Putamen (tissue), 1 donor: ENCODE measurements at regions not wholly inside any gene's neighbourhood (a gene's known extent, or its start where the extent isn't known, plus 50 kb on each side); places are given as distances from the start of the nearest gene placed in this dataset.
A peak's percentile ranks its signal among the peaks of the same experiment; 100 is the strongest.

Experiments
- DNase-seq: peaks from one replicate; pipeline ENCODE4 v3.0.0-alpha.2; 2016; ENCODE audit warnings: low spot score

GRCh38 chr10:64505501-64505900 is 984.3 kb downstream of the REEP3 start:
- no peak for DNase-seq

DNA sequence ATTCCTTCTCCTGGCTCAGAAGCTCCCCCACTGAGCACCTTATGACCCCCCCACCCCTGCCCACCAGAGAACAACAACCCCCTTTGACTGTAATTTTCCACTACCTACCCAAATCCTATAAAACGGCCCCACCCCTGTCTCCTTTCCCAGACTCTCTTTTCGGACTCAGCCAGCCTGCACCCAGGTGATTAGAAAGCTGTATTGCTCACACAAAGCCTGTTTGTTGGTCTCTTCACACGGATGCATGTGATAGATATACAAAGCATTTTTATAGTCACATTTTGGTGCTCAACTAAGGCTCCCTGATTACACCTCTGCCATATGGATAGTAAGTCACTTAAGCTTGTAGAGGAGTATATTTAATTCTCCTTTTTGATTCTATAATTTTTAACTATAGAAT is 985.8 kb downstream of the REEP3 start:
- DNase-seq = no peak

DNA sequence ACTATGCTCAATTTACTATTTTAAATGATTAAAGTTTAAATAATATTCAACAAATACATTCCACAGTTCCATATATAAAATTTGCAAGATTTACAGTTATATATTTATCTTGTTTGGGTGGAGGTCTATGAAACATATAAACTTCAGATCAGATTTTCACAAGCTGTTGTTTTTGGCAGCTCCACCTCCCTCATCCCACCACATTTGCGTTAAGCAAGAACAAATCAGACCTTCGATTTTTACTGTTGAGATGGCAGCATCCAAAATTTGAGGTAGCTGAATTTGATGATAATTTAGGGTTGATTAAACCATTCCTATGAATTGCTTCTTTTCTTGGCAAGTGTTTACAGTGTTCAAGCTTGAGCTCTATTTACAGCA is 986.4 kb downstream of the REEP3 start:
- DNase-seq = no peak

DNA sequence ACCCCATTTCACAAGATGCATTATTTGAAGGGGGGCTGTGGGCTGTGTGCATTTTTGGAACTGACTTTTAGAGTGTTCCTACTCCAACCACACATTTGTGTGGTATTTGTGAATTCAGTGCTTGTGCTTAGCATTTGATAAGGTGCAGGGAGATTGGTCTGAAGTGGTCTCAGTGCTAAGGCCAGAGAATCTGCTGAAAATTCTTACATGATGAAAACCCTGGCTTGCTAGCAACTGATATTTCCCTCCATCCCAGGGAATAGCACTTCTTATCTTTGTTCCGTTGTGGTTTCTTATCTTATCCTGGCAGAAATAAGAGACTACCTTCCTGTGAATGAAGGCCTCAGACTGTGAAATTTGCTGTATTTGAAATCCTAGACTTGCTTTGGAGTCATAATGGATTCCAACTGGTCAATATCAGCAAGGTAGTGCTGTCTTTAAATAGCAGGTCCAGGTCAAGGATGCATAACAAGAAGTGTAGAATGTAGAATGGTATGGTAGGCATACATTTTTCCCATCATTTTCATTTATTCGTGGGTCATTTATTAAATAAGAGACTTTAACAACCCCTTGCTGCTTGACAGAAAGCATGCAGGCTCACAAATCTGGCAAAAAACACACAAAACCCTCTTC is 986.9 kb downstream of the REEP3 start:
- DNase-seq = no peak

DNA sequence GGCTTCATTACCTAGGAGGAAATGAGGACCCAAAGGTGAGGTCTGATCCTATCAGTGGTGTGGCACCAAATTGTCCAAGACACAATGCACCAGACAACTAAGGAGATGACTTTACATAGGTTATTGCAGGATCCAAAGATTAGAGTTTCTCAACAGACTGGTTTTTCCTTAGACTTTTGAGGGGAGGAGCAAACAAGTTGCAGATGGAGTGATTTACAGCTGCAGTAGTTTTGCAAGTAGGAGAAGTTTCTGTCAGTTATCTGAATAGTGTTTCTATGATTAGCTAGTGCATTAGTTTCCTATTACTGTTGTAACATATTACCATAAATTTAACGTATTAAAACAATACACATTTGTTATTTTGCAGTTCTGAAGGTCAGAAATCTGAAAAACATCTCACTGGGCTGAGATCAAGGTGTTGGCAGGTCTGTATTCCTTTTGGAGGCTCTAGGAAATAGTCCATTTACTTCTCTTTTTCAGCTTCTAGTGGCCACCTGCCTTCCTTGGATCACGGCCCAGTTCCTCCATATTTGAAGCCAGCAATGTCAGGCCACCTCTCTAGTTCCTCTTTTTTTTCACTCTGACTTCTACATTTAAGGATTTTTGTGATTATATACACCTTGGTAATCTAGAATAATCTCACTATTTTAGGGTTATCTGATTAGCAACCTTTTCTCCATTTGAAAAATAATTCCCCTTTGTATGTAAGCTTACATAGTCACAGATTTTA is 994.9 kb downstream of the REEP3 start:
- DNase-seq = no peak

DNA sequence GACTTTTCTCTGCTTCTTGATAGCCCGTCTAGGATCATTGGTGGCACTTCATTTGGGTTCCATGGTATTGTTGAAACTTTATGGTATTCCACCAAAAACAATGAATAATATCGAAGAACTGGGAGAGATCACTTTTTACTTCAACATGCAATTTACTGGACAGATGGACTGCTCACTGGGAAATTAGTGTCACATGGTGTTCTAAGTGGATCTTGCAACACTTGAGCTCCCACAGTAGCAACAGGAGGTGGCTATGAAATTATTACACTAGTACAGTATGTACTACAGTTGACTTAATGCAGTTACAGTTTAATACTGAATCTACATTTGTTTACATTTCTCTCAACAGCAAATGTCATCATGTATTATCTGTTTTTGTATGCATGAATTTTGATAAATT is 997.3 kb downstream of the REEP3 start:
- DNase-seq = no peak

DNA sequence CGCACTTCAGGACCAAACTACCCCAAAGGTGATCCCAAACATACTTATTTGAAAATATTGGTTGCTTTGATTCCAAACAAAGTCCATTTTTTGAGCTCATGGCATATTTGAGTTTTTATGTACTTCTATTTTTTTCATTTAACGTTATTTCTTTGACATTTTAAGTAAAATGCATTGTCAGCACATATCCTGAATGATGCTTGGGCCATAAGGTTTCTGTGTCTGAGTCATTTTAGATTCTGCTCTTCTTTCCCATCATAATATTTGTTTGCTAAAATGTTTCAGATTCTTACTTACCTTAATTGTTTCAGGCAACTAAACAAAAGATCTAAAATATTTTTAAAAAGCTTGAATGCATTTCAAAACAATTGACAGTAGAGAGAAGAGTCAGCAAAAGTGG is 998.2 kb downstream of the REEP3 start:
- DNase-seq = no peak

DNA sequence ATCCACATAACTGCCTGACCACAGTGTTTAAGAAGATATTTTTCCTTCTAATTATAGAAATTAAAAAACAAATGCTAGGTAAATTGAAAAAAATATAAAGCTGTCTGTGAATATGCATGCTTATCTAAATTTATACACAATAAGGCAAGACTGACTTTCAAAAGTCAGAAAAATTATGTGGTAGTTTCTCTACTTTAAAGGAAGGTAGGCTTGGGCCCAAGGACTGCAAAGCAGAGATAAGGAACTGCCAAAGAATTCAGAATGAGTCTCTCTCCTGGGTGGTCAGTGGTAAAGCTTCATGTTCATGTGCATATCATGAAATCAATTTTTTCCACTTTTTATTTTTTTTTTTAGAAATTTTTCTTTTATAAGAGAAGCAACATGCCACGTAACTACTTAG is 998.6 kb downstream of the REEP3 start:
- DNase-seq = no peak

DNA sequence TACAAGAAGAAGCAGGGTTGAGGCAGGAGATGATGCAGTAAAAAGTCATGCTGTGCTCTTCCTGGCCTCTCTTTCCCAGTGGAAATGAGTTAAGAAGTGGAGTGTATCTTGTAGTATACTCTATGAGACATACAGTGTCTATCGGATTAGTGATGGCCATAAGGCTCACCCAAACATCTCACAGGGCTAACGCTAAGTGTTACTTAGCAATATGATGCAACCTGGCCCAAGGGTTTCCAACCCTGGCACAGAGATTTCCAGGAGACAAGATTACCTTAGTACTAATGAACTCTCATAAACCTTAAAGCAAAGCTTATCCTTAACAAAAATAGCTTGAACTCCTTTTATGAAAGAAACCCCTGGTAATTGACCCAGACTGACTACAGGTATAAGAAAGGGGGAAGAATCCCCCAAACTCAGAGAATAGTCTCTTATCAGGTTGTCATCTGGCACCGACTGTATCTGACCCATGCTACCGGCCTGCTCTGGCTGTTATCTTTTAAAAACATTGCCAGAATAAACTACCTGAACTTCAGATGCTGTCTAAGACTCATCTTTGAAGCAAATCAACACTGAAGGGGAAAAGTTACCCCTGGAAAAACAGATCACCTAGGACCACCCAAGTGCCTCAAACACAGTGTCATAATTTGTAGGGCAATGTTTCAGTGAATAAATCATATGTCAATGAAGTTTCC is 1002.0 kb downstream of the REEP3 start:
- no peak for DNase-seq

DNA sequence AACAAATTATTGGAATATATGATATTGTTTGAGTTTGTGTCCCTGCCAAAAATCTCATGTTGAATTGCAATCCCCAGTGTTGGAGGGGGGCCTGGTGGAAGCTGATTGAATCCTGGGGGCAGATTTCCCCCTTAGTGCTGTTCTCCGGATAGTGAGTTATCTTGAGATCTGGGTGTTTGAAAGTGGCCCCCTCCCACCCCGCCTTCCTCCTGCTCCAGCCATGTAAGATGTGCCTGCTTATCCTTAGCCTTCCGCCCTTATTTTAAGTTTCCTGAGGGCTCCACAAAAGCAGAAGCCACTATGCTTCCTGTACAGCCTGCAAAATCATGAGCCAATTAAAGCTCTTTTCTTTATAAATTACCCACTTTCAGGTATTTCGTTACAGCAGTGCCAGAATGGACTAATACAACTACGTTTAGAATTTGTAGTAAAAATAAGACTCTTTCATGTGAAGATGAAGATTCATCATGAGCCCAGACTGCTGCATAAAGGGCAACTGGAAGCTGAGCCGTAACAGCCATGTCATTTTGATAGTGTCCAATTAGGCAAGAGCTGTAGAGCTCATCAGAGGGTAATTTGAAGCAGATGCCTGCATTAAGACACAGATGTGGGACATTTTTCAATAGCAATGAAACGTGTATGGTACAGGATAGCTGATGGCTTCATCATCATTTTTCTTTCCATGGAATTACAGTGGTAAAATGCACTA is 1007.2 kb downstream of the REEP3 start:
- no peak for DNase-seq

- no peak for DNase-seq
Observed at GRCh38 chr10:64529003-64529350, 1007.8 kb downstream of the REEP3 start.

- peak; percentile 84 for DNase-seq
Observed at GRCh38 chr10:64534616-64535015, 1013.4 kb downstream of the REEP3 start.

- DNase-seq = no peak
Observed at GRCh38 chr10:64535131-64535867, 1014.1 kb downstream of the REEP3 start.

- no peak for DNase-seq
Observed at GRCh38 chr10:64537112-64537511, 1015.9 kb downstream of the REEP3 start.

GRCh38 chr10:64537928-64538327 is 1016.7 kb downstream of the REEP3 start:
- peak; percentile 71 for DNase-seq

GRCh38 chr10:64546073-64546472 is 1024.9 kb downstream of the REEP3 start:
- DNase-seq = no peak

GRCh38 chr10:64547168-64547567 is 1026.0 kb downstream of the REEP3 start:
- DNase-seq = no peak

- DNase-seq = peak; percentile 54
Observed at GRCh38 chr10:64555666-64556065, 1034.5 kb downstream of the REEP3 start.

GRCh38 chr10:64558094-64558835 is 1037.1 kb downstream of the REEP3 start:
- DNase-seq = peak; percentile 85

DNA sequence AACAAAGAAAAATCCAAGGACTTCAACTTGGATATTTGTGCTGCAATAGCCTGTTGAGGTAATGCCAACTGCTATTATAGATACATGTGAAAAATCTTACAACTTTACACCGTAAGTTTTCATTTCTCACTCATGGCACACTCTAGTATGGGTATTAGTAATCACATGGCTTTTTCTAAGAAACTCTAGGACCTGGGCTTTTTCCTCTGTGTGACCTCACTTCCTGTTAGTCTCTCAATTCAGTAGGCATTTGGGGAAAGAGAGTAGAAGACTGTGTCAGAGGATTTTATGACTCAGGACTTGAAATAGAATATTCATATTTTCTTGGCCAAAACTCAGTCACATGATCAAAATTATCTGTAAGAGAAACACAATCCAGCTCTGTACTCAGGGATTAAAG is 1049.9 kb downstream of the REEP3 start:
- no peak for DNase-seq

GRCh38 chr10:64573623-64574325 is 1052.6 kb downstream of the REEP3 start:
- no peak for DNase-seq
